ENCODE measurements at regions not wholly inside any gene's neighbourhood (a gene's known extent, or its start where the extent isn't known, plus 50 kb on each side); places are given as distances from the start of the nearest gene placed in this dataset.
A peak's percentile ranks its signal among the peaks of the same experiment; 100 is the strongest.
"Not testable (repeated sequence)": the region's sequence is repeated elsewhere in the genome, so short reads cannot be mapped to it uniquely, and the experiment has no call there.

DNA sequence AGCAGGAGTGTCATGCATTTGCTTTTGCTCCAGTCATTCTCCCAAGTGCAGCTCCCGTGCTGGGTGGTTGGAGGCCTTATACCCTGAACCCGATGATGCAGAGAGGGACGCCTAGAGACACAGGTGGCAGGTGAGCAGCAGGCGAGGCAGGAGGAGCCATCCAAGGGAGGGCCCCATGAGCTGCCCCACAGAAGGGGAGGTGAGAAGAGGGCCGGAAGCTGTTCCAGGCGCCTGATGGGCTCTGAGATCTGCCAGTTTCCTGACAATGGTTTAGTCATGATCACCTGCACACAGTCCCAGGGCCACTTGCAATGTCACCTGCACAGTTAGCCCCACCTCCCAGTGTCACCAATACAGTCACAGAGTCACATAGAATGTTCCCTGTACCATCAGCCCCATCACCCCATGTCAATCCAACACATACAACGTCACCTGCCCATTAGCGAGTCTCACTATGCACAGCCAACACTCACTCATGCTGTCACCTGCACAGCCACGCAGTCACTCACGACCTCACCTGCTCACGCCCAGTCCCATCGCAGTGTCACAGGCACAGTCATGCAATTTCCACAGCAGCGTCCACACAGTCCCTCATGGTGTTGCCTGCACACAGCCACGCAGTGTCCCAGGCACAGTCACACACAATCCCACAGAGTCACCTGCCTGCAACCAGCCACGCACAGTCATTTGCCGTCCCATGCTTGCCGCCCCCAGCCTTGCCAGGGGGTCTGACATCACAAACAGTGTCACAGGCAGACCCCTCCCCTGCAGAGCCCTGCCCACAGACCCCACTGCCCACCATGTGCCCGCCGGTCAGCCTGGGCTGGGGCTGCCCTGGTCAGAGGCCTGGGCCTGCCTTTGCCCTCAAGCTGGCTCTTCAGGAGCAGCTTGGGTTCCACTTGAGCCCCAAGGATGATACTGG lies 113.4 kb downstream of the LHX2 start:
- DNase-seq (ENCODE audit: insufficient read length, low spot score) (no peak), FAIRE-seq (no peak)
- TF ChIP-seq, protein P1, sequence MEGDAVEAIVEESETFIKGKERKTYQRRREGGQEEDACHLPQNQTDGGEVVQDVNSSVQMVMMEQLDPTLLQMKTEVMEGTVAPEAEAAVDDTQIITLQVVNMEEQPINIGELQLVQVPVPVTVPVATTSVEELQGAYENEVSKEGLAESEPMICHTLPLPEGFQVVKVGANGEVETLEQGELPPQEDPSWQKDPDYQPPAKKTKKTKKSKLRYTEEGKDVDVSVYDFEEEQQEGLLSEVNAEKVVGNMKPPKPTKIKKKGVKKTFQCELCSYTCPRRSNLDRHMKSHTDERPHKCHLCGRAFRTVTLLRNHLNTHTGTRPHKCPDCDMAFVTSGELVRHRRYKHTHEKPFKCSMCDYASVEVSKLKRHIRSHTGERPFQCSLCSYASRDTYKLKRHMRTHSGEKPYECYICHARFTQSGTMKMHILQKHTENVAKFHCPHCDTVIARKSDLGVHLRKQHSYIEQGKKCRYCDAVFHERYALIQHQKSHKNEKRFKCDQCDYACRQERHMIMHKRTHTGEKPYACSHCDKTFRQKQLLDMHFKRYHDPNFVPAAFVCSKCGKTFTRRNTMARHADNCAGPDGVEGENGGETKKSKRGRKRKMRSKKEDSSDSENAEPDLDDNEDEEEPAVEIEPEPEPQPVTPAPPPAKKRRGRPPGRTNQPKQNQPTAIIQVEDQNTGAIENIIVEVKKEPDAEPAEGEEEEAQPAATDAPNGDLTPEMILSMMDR (IDR thresholded peaks at IDR 0.05; ENCODE audit: insufficient read depth, missing control alignments), result no peak

DNA sequence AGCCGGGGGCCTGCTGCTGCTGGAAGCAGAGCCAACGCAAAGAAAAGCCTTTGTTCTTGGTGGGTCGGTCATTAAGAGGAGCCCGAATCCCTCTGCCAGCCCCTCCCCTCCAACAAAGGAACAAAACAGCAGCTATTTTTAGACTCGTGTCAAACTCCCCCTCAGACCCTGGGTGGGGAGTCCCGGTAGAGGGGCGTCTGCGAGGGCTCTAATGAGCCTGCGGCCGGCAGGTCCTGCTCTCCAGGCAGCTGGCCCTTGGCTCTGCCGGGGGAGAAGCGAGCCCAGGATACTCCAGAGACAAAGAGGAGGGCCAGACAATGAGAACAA lies 114.0 kb downstream of the LHX2 start:
- FAIRE-seq (no peak), DNase-seq (ENCODE audit: insufficient read length, low spot score) (no peak)
- TF ChIP-seq, protein P1 (IDR thresholded peaks at IDR 0.05; ENCODE audit: insufficient read depth, missing control alignments), result no peak

DNA sequence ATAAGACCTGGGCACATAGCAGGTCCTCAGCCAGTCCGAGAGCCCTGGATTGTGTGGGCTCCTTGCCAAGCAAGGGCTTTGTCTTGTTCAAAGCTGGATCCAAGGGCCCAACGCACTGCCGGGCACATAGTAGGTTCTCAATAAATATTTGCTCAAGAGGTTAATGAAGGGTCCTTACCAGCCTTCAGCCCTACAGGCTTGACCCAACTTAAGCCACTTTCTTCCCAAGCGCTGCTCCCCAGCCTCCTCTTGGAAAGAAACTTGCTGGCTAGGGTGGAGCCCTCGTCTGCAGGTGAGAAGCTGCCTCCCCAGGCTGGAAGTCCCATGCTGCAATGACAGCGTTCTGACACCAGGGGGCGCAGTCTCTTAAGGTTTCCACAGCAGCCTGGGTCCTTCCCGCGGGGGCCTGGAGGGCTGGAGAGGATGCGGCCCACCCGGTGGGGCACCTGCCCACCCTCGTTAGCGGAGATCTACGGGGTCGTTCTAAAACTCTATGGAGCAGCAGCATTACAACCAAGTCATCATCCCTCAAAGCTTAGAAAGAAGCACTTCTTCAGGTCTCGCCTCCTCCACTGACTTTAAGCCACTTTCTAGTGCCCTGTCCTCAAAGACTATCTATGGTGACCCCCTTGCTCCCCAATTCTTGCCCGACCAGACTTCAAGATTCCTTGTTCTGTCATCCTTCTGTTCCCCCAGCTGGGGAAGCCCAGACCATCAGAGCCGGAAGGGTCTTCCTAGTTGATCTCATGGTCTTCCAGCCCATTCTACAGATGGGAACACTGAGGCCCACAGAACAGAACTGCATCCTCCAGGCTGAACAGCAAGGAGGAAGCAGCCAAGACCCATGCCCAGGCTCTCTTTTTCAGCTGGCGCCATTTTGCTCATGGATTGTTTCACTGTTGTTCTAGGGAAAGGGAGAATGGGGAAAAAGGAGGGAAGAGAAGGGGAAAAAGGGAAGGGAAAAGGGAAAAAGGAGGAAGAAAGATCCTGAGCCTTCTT lies 115.4 kb downstream of the LHX2 start:
- DNase-seq (ENCODE audit: insufficient read length, low spot score), result peak; percentile 60

DNA sequence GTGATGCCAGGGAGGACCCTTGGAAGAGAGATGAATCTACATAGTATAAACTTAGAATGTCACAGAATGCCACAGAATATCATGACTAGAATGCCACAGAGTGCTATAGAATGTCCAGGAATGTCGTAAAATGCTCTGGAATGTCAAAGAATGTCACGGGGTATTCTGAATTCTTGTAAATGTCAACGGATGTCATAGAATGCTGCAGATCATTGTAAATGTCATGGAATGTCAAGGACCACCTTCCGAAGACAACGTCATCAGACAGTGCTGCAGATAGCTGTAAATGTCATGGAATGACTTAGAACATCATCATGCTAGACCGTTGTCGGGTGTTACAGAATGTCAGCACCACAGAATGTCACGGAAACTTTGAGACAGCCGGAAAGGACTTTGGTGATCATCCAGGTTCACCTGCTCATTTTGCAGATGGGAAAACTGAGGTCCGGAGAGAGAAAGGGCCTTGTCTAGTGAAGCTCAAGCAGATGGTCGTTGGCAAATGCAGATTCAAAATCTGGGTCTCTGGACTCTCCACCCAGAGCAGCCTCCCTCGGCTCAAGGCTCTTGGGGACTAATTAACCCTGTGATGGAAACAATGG lies 117.1 kb downstream of the LHX2 start:
- FAIRE-seq, result no peak
- TF ChIP-seq, protein P1 (IDR thresholded peaks at IDR 0.05; ENCODE audit: insufficient read depth, missing control alignments), result no peak
- no peak for DNase-seq (ENCODE audit: insufficient read length, low spot score)

More for the DNA sequence above, 115.4 kb downstream of the LHX2 start:
- no peak for FAIRE-seq
- TF ChIP-seq, protein P1 (IDR thresholded peaks at IDR 0.05; ENCODE audit: insufficient read depth, missing control alignments), result peak; percentile 91

DNA sequence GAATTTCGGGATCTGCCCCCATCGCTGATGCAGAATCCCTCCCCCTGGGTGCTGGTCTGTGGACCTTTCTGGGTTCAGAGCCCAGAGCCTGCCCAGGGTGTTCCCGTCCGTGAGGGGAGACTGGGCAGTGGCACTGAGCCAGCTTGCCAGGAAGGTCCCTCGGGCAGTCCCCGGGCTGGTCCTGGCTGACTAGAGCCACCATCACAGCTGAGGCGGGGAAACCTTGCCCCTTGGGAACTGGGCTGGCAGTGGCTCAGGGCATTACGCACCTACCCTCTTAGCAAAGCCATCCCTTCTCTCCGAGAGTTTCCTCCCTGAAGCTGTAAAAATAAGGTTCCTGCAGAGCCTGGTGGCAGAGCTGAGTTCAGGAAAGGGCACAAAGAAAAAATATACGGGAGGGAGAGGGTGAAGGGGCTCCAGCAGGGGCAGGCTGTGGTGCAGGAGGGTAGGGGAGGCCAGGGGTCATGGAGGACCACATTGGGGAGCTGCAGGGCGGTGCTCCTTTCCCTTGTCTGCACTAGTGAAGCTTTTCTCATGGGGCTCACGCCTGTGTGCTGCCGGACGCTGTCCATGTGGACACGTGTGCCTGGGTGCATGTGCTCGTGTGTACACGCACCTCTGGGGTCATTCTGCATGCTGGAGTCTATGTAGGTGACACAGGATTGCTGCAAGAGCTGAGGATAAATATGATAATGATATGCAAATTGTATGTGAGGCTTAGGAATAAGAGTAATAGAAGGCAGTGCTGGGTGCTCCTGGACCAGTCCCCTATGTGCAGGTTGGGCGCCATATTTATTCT lies 118.9 kb downstream of the LHX2 start:
- no peak for FAIRE-seq
- no peak for DNase-seq (ENCODE audit: insufficient read length, low spot score)
- TF ChIP-seq, protein P1 (IDR thresholded peaks at IDR 0.05; ENCODE audit: insufficient read depth, missing control alignments), result no peak

DNA sequence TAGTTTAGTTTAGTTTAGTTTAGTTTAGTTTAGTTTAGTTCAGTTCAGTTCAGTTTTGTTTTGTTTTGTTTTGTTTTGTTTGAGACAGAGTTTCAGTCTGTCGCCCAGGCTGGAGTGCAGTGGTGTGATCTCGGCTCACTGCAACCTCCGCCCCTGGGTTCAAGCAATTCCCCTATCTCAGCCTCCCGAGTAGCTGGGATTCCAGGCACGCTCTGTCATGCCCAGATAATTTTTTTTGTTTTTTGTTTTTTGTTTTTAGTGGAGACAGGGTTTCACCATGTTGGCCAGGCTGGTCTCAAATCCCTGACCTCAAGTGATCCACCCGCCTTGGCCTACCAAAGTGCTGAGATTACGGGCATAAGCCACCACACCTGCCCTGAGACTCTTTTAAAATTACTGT lies 120.0 kb downstream of the LHX2 start:
- not testable (repeated sequence) for FAIRE-seq; DNase-seq (ENCODE audit: insufficient read length, low spot score)

All from D721Med (cell line).